GM23338 (cell line): ENCODE measurements at regions not wholly inside any gene's neighbourhood (a gene's known extent, or its start where the extent isn't known, plus 50 kb on each side); places are given as distances from the start of the nearest gene placed in this dataset.

Source experiments
- ATAC-seq: fragments of 200-7000 bp; cut with Tn5 transposase; 3 replicates; pipeline ENCODE4 v1.9.1; 2020
- DNase-seq: peaks from one replicate; pipeline ENCODE4 v3.0.0-alpha.2; 2015; ENCODE audit warnings: low spot score
- H2AFZ ChIP-seq: fragments of 200-600 bp; sonication (generic); 2 replicates; pipeline ENCODE4 v1.8.0; 2016; ENCODE audit warnings: antibody characterized with exemption, mild to moderate bottlenecking, moderate library complexity
- H3F3A ChIP-seq: fragments of 200-600 bp; sonication (generic); replicated peaks from 2 replicates; pipeline ENCODE4 v1.8.0; 2017; ENCODE audit warnings: antibody characterized with exemption, mixed run types, low read depth
- H3K27ac ChIP-seq: fragments of 200-600 bp; sonication (generic); 2 replicates; pipeline ENCODE4 v1.6.1; 2016; ENCODE audit warnings: low read depth
- H3K27me3 ChIP-seq: fragments of 200-600 bp; sonication (generic); 2 replicates; pipeline ENCODE4 v1.8.0; 2016; ENCODE audit warnings: mild to moderate bottlenecking, mixed run types, moderate library complexity; ENCODE audit not compliant: insufficient read depth
- H3K36me3 ChIP-seq: fragments of 200-600 bp; sonication (generic); 2 replicates; pipeline ENCODE4 v1.8.0; 2016; ENCODE audit warnings: mild to moderate bottlenecking; ENCODE audit not compliant: insufficient read depth
- H3K4me1 ChIP-seq: fragments of 200-600 bp; sonication (generic); 2 replicates; pipeline ENCODE4 v1.8.0; 2016; ENCODE audit warnings: mild to moderate bottlenecking, moderate library complexity; ENCODE audit not compliant: insufficient read depth
- H3K4me2 ChIP-seq: fragments of 200-600 bp; sonication (generic); 2 replicates; pipeline ENCODE4 v1.7.1; 2017; ENCODE audit warnings: mixed run types
- H3K4me3 ChIP-seq: fragments of 200-600 bp; sonication (generic); 2 replicates; pipeline ENCODE4 v1.6.1; 2016; ENCODE audit warnings: mixed run types
- H3K79me2 ChIP-seq: fragments of 200-600 bp; sonication (generic); replicated peaks from 2 replicates; pipeline ENCODE4 v1.8.0; 2017; ENCODE audit warnings: mild to moderate bottlenecking; ENCODE audit not compliant: insufficient read depth
- H3K9me2 ChIP-seq: fragments of 200-600 bp; sonication (generic); 2 replicates; pipeline ENCODE4 v1.8.0; 2017; ENCODE audit not compliant: insufficient read depth
- H4K20me1 ChIP-seq: fragments of 200-600 bp; sonication (generic); replicated peaks from 2 replicates; pipeline ENCODE4 v1.8.0; 2017; ENCODE audit warnings: mild to moderate bottlenecking; ENCODE audit not compliant: insufficient read depth
- H3K27ac Mint-ChIP-seq: 2 replicates; pipeline ENCODE4 v1.8.0; 2020; ENCODE audit warnings: inconsistent platforms, mild to moderate bottlenecking, moderate library complexity, mixed read lengths
- H3K27me3 Mint-ChIP-seq: 3 replicates; pipeline ENCODE4 v1.8.0; 2022; ENCODE audit warnings: low read depth, mild to moderate bottlenecking, moderate library complexity, mixed read lengths, inconsistent platforms; ENCODE audit not compliant: insufficient read depth, poor library complexity
- H3K36me3 Mint-ChIP-seq: 3 replicates; pipeline ENCODE4 v1.8.0; 2021; ENCODE audit warnings: low read depth, mild to moderate bottlenecking, inconsistent platforms, moderate library complexity, mixed read lengths
- H3K4me1 Mint-ChIP-seq: 3 replicates; pipeline ENCODE4 v1.8.0; 2020; ENCODE audit warnings: mild to moderate bottlenecking, inconsistent platforms, mixed read lengths
- H3K4me3 Mint-ChIP-seq: 3 replicates; pipeline ENCODE4 v1.8.0; 2021; ENCODE audit warnings: moderate library complexity, mild to moderate bottlenecking, inconsistent platforms, mixed read lengths
- H3K9me3 Mint-ChIP-seq: 3 replicates; pipeline ENCODE4 v1.8.0; 2020; ENCODE audit warnings: moderate library complexity, mild to moderate bottlenecking, inconsistent platforms, mixed read lengths
- CREB1 ChIP-seq: fragments of 250-450 bp; sonication (Bioruptor Pico); IDR thresholded peaks from 2 replicates; pipeline ENCODE4 v1.5.0; 2020; ENCODE audit warnings: low read depth, mild to moderate bottlenecking, moderate library complexity
- JUNB ChIP-seq: IDR thresholded peaks from one replicate; pipeline ENCODE4 v1.6.1; 2016; ENCODE audit warnings: antibody characterized with exemption; ENCODE audit not compliant: unreplicated experiment
- NANOG ChIP-seq: IDR thresholded peaks from 2 replicates; pipeline ENCODE4 v1.6.1; 2016; ENCODE audit warnings: antibody characterized with exemption, borderline replicate concordance
- POLR2AphosphoS5 ChIP-seq: IDR thresholded peaks from 2 replicates; pipeline ENCODE4 v1.6.1; 2016; ENCODE audit warnings: antibody characterized with exemption, low read depth
- STAT1 ChIP-seq: IDR thresholded peaks from one replicate; pipeline ENCODE4 v1.6.1; 2016; ENCODE audit warnings: antibody characterized with exemption; ENCODE audit not compliant: unreplicated experiment
- ZNF114 ChIP-seq: fragments of 250-450 bp; sonication (Bioruptor Pico); IDR thresholded peaks from 2 replicates; pipeline ENCODE4 v1.5.0; 2020; ENCODE audit warnings: mild to moderate bottlenecking, moderate library complexity
- TF ChIP-seq, protein P1 (sequence below): fragments of 250-450 bp; sonication (Bioruptor Pico); IDR thresholded peaks from 2 replicates; pipeline ENCODE4 v1.5.0; 2020; ENCODE audit warnings: mild to moderate bottlenecking, moderate library complexity
- TF ChIP-seq, protein P2 (sequence below): IDR thresholded peaks from one replicate; pipeline ENCODE4 v1.6.1; 2018; ENCODE audit warnings: antibody characterized with exemption; ENCODE audit not compliant: unreplicated experiment
- TF ChIP-seq, protein P3 (sequence below): IDR thresholded peaks from 2 replicates; pipeline ENCODE4 v1.6.1; 2016; ENCODE audit warnings: antibody characterized with exemption
- TF ChIP-seq, protein P4 (sequence below), 2 experiments: fragments of 200-600 bp in 1 of 2; sonication (generic) in 1 of 2; conservative IDR thresholded peaks; 2 replicates each; pipeline versions ENCODE4 v1.5.1 to v1.6.1; 2016 to 2017; ENCODE audit warnings: antibody characterized with exemption in 2 of 2, low read depth in 2 of 2, mild to moderate bottlenecking in 2 of 2, moderate library complexity in 1 of 2

DNA sequence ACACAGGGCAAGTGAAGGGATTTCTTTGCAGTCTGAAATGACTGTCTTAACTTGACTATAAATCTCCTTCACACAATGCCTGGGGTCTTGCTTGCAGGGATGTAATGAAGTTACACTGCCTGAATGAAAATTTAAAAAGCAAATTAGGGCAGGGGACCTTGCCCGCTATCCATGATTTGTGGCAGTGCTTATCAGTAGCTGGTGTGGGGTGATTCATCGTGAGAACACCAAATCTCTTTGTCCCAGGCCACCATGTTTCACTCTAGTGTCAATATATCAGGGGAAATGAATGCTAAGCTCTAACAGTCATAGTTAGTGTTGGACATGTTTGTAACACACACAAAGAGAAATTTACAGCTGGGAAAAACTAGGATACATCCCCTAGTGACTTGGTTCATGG, 713.7 kb upstream of the EPHA7 start:
- TF ChIP-seq, protein P1, sequence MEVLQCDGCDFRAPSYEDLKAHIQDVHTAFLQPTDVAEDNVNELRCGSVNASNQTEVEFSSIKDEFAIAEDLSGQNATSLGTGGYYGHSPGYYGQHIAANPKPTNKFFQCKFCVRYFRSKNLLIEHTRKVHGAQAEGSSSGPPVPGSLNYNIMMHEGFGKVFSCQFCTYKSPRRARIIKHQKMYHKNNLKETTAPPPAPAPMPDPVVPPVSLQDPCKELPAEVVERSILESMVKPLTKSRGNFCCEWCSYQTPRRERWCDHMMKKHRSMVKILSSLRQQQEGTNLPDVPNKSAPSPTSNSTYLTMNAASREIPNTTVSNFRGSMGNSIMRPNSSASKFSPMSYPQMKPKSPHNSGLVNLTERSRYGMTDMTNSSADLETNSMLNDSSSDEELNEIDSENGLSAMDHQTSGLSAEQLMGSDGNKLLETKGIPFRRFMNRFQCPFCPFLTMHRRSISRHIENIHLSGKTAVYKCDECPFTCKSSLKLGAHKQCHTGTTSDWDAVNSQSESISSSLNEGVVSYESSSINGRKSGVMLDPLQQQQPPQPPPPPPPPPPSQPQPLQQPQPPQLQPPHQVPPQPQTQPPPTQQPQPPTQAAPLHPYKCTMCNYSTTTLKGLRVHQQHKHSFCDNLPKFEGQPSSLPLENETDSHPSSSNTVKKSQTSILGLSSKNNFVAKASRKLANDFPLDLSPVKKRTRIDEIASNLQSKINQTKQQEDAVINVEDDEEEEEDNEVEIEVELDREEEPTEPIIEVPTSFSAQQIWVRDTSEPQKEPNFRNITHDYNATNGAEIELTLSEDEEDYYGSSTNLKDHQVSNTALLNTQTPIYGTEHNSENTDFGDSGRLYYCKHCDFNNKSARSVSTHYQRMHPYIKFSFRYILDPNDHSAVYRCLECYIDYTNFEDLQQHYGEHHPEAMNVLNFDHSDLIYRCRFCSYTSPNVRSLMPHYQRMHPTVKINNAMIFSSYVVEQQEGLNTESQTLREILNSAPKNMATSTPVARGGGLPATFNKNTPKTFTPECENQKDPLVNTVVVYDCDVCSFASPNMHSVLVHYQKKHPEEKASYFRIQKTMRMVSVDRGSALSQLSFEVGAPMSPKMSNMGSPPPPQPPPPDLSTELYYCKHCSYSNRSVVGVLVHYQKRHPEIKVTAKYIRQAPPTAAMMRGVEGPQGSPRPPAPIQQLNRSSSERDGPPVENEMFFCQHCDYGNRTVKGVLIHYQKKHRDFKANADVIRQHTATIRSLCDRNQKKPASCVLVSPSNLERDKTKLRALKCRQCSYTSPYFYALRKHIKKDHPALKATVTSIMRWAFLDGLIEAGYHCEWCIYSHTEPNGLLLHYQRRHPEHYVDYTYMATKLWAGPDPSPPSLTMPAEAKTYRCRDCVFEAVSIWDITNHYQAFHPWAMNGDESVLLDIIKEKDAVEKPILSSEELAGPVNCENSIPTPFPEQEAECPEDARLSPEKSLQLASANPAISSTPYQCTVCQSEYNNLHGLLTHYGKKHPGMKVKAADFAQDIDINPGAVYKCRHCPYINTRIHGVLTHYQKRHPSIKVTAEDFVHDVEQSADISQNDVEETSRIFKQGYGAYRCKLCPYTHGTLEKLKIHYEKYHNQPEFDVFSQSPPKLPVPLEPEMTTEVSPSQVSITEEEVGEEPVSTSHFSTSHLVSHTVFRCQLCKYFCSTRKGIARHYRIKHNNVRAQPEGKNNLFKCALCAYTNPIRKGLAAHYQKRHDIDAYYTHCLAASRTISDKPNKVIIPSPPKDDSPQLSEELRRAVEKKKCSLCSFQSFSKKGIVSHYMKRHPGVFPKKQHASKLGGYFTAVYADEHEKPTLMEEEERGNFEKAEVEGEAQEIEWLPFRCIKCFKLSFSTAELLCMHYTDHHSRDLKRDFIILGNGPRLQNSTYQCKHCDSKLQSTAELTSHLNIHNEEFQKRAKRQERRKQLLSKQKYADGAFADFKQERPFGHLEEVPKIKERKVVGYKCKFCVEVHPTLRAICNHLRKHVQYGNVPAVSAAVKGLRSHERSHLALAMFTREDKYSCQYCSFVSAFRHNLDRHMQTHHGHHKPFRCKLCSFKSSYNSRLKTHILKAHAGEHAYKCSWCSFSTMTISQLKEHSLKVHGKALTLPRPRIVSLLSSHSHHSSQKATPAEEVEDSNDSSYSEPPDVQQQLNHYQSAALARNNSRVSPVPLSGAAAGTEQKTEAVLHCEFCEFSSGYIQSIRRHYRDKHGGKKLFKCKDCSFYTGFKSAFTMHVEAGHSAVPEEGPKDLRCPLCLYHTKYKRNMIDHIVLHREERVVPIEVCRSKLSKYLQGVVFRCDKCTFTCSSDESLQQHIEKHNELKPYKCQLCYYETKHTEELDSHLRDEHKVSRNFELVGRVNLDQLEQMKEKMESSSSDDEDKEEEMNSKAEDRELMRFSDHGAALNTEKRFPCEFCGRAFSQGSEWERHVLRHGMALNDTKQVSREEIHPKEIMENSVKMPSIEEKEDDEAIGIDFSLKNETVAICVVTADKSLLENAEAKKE (CRISPR knock-in tag) = no peak
- H3K4me3 ChIP-seq = no peak overlapping the region
- H3K4me2 ChIP-seq = no peak overlapping the region
- H3K9me2 ChIP-seq = no peaks in the 10 kb centered on the region
- ATAC-seq = no peak
- no peaks in the 10 kb centered on the region for H3K27me3 Mint-ChIP-seq
- H3K4me3 Mint-ChIP-seq = no peak overlapping the region
- no peak overlapping the region for H3K27ac Mint-ChIP-seq
- no peaks in the 10 kb centered on the region for H3F3A ChIP-seq
- H3K36me3 Mint-ChIP-seq = no peaks in the 10 kb centered on the region
- H3K27ac ChIP-seq = no peak overlapping the region
- no peaks in the 10 kb centered on the region for H3K27me3 ChIP-seq
- no peaks in the 10 kb centered on the region for H3K36me3 ChIP-seq
- H4K20me1 ChIP-seq = no peaks in the 10 kb centered on the region
- H2AFZ ChIP-seq = peak overlapping the region; percentile 28; the same call in 1 of the 2 replicates
- H3K9me3 Mint-ChIP-seq = no peaks in the 10 kb centered on the region
- H3K4me1 ChIP-seq = peaks cover 13% of the 10 kb centered on the region; the same call in 1 of the 2 replicates
- H3K4me1 Mint-ChIP-seq = peaks cover 24% of the 10 kb centered on the region
- no peak for DNase-seq
- no peaks in the 10 kb centered on the region for H3K79me2 ChIP-seq

DNA sequence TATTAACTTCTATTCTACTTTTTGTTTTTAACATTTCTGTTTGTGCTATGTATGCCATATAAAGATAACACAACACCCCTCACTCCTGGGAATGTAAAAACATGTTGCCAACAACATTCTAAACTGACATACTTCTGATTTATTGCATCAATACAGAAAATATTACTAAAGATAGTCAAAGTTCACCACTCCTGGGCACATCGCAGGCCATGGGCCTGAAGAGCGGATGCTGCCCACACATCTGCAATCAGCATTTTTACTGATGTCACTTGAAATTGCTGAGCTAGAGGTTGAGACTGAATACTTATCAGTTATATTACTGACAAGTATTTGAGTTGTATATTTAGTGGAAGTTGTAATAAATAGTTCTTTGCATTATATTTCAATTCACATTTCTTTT, 711.9 kb upstream of the EPHA7 start:
- H3K27ac ChIP-seq = no peak overlapping the region
- H3K4me1 ChIP-seq = peaks cover 13% of the 10 kb centered on the region; the same call in 1 of the 2 replicates
- no peaks in the 10 kb centered on the region for H3K36me3 ChIP-seq
- H3F3A ChIP-seq = no peaks in the 10 kb centered on the region
- Mint-ChIP-seq H3K27me3 (no peaks in the 10 kb centered on the region), H3K9me3 (no peaks in the 10 kb centered on the region), H3K4me3 (no peak overlapping the region), H3K4me1 (peaks cover 24% of the 10 kb centered on the region), H3K36me3 (no peaks in the 10 kb centered on the region), H3K27ac (no peak overlapping the region)
- H2AFZ ChIP-seq = no peak overlapping the region
- DNase-seq = no peak
- no peaks in the 10 kb centered on the region for H3K27me3 ChIP-seq
- H3K79me2 ChIP-seq = no peaks in the 10 kb centered on the region
- H4K20me1 ChIP-seq = no peaks in the 10 kb centered on the region
- no peak for ATAC-seq
- no peak overlapping the region for H3K4me3 ChIP-seq
- H3K4me2 ChIP-seq = no peak overlapping the region
- H3K9me2 ChIP-seq = no peaks in the 10 kb centered on the region
- TF ChIP-seq, protein P2, sequence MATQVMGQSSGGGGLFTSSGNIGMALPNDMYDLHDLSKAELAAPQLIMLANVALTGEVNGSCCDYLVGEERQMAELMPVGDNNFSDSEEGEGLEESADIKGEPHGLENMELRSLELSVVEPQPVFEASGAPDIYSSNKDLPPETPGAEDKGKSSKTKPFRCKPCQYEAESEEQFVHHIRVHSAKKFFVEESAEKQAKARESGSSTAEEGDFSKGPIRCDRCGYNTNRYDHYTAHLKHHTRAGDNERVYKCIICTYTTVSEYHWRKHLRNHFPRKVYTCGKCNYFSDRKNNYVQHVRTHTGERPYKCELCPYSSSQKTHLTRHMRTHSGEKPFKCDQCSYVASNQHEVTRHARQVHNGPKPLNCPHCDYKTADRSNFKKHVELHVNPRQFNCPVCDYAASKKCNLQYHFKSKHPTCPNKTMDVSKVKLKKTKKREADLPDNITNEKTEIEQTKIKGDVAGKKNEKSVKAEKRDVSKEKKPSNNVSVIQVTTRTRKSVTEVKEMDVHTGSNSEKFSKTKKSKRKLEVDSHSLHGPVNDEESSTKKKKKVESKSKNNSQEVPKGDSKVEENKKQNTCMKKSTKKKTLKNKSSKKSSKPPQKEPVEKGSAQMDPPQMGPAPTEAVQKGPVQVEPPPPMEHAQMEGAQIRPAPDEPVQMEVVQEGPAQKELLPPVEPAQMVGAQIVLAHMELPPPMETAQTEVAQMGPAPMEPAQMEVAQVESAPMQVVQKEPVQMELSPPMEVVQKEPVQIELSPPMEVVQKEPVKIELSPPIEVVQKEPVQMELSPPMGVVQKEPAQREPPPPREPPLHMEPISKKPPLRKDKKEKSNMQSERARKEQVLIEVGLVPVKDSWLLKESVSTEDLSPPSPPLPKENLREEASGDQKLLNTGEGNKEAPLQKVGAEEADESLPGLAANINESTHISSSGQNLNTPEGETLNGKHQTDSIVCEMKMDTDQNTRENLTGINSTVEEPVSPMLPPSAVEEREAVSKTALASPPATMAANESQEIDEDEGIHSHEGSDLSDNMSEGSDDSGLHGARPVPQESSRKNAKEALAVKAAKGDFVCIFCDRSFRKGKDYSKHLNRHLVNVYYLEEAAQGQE = no peak
- TF ChIP-seq POLR2AphosphoS5 (no peak), JUNB (no peak), NANOG (no peak), CREB1 (CRISPR knock-in tag) (no peak), ZNF114 (CRISPR knock-in tag) (no peak), STAT1 (no peak)
- TF ChIP-seq, protein P3, sequence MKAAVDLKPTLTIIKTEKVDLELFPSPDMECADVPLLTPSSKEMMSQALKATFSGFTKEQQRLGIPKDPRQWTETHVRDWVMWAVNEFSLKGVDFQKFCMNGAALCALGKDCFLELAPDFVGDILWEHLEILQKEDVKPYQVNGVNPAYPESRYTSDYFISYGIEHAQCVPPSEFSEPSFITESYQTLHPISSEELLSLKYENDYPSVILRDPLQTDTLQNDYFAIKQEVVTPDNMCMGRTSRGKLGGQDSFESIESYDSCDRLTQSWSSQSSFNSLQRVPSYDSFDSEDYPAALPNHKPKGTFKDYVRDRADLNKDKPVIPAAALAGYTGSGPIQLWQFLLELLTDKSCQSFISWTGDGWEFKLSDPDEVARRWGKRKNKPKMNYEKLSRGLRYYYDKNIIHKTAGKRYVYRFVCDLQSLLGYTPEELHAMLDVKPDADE = no peak
- TF ChIP-seq, protein P4, sequence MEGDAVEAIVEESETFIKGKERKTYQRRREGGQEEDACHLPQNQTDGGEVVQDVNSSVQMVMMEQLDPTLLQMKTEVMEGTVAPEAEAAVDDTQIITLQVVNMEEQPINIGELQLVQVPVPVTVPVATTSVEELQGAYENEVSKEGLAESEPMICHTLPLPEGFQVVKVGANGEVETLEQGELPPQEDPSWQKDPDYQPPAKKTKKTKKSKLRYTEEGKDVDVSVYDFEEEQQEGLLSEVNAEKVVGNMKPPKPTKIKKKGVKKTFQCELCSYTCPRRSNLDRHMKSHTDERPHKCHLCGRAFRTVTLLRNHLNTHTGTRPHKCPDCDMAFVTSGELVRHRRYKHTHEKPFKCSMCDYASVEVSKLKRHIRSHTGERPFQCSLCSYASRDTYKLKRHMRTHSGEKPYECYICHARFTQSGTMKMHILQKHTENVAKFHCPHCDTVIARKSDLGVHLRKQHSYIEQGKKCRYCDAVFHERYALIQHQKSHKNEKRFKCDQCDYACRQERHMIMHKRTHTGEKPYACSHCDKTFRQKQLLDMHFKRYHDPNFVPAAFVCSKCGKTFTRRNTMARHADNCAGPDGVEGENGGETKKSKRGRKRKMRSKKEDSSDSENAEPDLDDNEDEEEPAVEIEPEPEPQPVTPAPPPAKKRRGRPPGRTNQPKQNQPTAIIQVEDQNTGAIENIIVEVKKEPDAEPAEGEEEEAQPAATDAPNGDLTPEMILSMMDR (conservative IDR thresholded peaks at IDR 0.05; ENCODE audit: low read depth in 2 of 2) = no peak
